GM19455 (cell line): ENCODE measurements at regions not wholly inside any gene's neighbourhood (a gene's known extent, or its start where the extent isn't known, plus 50 kb on each side); places are given as distances from the start of the nearest gene placed in this dataset.
A peak's percentile ranks its signal among the peaks of the same experiment; 100 is the strongest.
"Not testable (repeated sequence)": the region's sequence is repeated elsewhere in the genome, so short reads cannot be mapped to it uniquely, and the experiment has no call there.

ENCODE experiments used
- ATAC-seq: cut with Tn5 transposase; IDR thresholded peaks from one replicate; pipeline ENCODE4 v1.9.1; 2021; ENCODE audit not compliant: unreplicated experiment

DNA sequence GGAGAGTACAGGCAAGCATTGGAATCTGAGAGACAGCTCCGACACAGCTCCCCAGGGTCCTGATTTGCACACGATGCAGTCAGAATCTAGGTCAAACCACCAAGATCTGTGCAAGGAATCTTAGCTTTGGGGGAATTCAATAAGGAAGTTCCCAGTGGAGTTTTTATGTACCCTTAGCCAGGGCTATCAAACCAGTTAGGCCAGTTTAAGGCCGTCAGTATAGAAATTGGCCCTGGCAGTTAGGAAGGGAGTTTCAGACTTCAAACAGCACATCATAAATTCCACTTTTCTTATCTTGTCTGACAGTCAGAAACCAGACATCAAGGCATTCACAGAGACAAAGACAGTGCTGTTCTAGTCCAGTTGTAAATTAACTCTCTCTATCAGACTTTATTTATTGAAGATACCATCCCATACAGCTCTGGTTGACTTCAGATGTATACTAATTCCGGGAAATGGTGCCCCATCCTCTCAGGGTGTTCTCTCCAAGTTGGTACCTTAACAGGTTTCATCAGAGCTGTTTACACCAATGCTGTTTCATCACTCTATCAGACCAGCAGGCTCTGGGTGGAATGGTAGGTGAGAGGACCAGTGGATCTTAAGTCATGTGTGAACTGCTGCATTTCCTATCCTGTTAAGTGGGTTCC is 157.5 kb upstream of the ATF7IP start:
- no peak for ATAC-seq

DNA sequence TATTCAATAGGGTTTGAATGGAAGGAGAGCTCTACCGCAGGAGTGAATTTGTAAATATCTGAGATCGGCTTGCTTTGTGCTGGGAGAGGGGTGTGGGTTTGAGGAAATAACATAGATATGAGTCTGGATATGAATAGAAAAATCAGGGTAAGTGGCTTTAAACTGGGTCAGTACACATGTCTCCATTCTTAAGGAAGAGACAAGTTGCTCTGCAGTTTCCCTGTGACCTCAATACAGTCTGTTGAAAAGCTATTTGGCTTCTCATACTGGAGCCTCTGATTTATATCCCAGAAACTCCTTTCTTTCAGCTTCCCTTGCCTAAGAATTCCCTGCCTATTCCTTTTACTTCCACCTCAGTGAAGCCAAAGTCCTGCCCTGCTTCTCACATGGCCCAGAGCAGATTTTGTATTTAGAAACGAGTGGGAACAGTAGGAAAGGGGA is 153.5 kb upstream of the ATF7IP start:
- ATAC-seq: no peak

DNA sequence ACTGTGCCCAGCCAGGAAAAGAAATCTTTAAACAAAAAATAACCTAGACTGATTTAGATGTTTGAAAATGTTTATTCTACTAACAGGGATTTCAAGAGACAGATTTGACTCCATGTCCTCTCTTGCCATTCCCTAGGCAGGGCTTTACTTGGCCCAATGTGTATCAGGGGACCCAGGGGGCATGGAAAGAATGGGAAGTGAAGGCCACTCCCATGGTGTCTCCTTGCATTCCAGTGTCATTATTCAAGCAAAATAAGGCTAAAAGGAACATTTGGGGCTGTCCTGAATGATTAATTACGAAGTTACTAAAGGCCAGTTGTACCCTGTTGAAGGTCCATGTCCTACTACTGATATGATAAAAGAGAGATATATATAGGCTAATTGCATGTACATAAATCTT is 151.9 kb upstream of the ATF7IP start:
- no peak for ATAC-seq

DNA sequence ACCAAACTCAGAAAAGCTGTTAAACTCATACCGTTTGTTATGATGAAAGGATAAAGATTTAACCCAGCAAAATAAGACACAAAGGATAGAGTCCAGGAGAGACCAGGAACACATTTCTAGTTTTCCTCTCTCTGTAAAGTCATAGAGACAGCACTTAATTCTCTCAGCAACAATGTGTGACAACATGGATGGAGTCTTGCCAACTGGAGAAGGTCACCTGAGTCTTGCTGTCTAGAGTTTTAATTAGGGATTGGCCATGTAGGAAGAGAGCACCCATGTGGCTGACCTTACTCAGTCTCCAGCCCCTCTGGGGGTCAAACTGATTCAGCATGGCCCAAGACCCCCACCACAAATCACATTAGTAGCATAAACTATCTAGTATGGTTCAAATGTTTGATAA is 151.0 kb upstream of the ATF7IP start:
- ATAC-seq: no peak

DNA sequence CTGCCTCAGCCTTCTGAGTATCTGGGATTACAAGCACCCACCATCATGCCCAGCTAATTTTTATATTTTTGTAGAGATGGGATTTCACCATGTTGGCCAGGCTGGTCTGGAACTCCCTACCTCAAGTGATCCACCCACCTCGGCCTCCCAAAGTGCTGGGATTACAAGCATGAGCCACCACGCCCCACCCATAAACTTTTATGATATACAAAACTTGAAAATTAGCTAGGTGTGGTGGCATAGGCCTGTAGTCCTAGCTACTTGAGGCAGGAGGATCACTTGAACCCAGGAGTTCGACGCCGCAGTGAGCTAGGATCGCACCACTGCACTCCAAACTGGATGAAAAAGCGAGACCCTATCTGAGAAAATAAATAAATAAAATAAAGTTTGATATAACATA is 149.5 kb upstream of the ATF7IP start:
- not testable (repeated sequence) for ATAC-seq

DNA sequence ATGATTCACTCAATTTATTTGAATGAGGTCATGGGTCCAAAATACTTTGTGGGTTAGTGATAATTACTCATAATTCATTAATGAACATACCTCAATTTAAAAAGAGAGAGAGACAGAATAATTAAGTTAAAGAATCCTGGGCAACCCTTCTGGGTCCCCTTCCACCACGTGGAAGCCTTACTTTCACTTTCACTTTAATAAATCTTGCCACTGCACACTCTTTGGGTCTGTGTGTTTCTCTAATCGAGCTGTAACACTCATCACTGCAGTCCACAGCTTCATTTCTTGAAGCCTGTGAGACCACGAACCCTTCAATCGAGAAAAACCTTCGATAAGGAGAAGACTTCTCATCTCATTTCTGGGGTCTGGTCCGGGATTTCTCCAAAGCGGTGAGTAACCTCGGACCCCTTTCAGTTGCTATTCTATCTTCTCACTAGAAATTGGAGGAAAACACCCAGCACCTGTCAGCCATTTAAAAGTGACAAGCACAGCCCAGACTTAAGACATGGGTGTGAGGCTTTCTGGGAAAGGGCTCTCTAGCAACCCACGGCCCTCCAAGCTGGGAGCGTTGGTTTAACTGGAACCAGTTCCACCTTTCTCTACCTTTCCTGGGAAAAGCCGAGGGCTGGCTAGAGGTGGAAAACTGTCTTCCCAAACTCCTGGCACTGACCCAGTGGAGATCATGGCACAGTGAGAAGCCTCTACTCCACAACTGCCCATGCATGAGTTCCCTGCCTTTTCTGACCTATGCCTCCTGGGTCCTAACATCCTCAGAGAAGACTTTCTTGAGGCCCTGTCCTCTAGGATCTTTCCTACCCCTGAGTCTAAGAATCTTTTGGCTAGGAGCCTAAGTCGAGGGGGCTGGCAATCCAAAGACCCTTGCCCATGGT is 148.8 kb upstream of the ATF7IP start:
- no peak for ATAC-seq

DNA sequence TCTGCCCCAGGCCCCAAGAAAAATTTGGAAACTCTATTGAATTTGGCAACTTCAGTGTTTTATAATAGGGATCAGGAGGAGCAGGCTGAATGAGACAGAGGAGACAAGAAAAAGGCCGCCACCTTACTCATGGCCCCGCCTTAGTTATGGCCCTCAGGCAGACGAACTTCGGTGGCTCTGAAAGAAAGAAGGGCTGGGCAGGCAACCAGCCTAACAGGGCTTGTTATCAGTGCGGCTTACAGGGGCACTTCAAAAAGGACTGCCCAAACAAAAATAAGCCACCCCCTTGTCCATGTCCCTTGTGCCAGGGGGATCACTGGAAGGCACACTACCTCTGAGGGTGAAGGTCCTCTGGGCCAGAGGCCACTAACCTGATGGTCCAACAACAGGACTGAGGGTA is 146.3 kb upstream of the ATF7IP start:
- ATAC-seq: no peak

DNA sequence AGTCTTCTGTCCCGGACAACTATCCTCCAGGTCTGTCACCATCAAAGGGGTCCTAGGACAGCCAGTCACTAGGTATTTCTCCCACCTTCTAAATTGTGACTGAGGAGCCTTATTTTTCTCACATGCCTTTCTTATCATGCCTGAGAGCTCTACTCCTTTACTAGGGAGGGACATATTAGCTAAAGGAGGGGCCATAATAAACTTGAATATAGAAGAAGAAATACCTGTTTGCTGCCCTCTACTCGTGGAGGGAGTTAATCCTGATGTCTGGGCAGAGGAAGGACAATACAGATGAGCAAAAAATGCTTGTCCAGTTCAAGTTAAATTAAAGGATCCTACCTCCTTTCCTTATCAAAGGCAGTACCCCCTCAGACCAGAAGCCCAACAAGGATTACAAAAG is 145.8 kb upstream of the ATF7IP start:
- ATAC-seq: not testable (repeated sequence)

DNA sequence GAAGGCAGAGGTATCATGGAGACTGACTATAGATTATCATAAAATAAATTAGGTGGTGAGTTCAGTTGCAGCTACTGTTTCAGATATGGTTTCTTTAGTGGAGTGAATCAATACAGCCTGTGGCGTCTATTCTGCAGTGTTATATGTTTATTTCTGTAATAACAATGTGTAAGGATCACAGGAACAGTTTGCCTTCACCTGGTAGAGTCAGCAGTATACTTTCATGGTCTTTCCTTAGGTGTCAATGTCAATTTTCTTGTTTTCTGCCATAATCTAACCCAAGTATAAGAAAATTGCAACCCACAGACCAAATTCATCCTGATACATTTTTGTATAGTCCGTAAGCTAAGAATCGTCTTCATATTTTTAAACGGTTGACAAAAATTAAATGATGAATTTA is 140.4 kb upstream of the ATF7IP start:
- no peak for ATAC-seq

DNA sequence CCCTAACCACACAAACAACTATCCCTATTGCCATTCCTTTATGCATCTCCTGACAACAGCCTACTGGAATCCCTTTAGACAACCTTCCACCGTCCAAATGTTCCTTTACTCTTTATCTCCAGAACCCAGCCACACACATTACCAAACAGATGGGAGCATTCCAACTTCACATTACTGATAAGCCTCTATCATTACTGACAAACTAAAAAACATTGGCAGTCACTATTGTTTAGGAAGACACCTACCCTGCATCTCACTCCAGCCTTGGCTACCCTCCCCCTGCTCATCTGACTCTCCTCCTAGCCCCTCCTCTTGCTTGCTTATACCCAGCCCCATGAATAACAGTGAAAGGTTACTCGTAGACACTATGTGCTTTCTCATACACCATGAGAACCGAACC is 130.3 kb upstream of the ATF7IP start:
- not testable (repeated sequence) for ATAC-seq

DNA sequence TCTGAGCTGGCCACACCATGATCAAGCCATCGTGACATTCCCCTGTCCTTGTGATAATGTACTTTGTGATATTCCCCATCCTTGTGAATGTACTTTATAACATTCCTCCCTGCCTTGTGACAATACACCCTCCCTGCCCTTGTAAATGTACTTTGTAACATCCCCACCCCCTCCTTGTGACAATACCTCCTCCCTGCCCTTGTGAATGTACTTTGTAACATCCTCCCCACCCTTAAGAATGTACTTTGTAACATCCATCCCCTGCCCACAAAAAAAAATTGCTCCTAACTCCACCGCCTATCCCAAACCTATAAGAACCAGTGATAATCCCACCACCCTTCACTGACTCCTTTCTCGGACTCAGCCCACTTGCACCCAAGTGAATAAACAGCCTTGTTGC is 128.8 kb upstream of the ATF7IP start:
- not testable (repeated sequence) for ATAC-seq

DNA sequence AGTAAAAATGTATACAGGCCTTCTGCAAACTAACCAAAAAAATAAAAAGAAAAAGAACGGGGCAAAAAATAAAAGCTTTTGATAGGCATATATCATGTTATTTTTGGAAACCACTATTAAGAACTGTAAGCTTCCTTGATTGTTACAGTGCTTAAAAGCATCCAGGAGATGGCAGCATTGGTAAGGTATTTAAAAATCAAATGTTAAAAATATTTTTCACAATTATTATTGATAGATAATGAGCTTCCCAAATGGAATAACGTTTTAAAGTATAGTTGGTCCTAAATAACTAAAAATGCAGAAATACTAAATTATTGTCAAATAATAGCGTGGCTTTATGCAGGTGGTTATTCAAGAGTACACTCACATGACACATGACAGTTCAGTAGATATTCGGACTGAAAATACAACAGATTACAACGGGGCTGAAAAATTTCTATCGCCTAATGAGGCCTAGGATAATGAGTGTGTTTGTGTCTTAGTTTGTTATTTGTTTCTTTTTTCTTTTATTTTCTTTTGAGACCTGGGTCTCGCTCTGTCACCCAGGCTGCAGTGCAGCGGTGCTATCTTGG is 127.2 kb upstream of the ATF7IP start:
- no peak for ATAC-seq

DNA sequence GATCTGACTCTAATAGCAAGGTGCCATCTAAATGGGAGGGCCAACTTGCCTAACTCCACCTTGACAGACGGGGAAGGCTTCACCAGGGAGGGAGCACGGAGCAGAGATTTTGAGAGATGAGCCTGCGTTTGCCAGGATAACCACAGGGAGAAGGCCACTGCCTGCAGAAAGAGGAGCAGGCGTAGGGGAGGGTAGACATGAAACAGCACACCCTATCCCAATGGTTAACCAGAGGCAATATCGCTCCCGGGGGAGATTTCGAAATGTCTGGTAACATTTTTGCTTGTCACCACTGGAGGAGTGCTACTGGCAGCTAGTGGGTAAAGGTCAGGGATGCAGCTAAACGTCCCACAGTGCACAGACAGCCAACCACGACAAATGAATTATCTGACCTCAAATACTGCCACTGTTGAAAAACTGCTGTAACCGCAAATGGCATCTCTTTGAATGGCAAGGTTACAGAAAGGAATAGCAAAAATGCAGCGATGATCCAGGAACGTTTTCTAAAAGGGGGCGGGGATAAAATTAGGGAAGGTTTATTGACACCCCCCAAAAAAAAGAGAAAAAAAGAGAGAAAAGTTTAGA is 126.0 kb upstream of the ATF7IP start:
- peak; percentile 68 for ATAC-seq

DNA sequence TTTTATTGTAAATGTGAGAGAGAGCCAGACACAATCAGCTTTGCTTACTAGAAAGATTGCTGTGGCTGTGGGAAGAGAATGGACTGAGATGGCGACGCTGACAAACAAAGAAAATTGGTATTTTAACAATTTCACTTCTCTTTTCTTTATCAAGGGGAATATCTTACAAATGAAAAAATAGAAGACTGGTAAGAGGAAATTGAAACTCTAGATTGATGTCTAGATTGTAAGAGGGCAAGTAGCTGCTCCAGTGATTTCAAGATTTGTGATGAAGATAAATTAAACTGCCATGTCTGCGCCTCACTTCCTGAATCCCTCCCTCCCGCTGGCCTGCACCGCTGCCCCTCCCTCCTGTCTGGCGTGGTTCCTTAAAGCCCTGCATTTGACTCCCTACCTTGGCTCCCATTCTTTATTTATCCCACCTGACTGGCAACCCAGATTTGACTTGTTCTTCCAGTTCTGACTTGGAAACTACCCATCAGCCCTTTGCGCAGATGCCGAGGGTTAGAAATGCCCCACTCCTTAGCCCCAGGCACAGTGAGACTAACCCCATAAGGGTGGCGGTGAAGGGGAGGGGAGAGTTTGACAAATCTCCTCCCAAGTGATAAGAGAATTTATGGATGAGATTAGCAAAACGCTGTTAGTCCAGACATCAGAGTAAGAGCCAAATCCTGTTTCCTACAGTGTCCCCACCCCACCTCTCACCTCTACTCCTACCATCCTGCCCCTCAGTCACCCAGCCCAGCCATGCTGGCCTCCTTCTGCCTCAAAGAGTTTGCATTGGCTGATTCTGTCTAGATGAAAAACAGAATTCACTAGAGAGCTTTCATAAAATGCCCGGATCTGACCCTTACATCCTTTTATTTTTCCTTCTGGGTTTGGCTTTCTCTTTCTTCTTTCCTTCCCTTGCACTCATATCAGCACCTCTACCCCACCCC is 125.3 kb upstream of the ATF7IP start:
- ATAC-seq: peak; percentile 38

DNA sequence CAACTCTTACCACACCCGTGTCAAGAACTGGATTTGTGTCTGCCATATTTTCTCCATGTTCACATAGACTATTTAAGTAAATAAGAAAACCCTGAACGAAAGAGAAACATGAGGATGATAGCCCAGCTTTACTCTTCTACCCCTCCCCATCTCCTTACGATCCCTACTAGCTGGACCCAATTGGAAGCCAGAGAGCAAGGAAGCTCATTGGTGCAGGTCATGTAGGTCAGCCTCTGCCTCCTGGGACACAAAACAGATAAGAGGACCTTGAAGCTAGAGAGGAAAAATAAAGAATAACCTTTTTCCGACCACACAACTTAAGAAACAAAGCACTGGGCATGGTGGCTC is 124.6 kb upstream of the ATF7IP start:
- ATAC-seq: no peak

DNA sequence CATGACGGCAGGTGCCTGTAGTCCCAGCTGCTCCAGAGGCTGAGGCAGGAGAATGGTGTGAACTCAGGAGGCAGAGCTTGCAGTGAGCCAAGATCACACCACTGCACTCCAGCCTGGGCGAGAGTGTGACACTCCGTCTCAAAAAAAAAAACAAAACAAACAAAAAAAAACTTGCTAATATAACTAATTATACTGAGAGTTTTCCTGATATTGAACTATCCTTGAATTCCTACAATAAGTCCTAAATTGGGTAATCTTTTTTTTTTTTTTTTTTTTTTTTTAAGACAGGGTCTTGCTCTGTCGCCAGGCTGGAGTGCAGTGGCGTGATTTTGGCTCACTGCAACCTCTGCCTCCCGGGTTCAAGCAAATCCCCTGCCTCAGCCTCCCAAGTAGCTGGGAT is 122.7 kb upstream of the ATF7IP start:
- ATAC-seq: not testable (repeated sequence)

DNA sequence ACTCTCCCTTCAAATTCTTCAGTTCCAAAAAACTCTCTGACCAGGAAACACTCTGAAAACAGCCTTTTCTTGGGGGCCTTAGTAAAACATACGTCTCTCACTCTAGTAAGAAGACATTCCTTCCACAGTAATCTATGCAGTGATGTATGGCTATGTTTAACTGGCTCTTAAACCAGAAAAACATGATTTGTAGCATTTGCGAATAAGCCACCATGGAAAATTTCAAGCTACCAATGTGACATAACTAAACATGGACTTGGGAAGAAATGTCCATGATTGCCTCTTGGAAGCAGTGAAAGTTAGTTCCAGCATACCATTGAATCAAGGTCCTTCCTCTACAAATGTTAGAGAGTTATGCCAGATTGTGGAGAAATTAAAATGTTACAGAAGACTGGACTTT is 121.5 kb upstream of the ATF7IP start:
- ATAC-seq: no peak

DNA sequence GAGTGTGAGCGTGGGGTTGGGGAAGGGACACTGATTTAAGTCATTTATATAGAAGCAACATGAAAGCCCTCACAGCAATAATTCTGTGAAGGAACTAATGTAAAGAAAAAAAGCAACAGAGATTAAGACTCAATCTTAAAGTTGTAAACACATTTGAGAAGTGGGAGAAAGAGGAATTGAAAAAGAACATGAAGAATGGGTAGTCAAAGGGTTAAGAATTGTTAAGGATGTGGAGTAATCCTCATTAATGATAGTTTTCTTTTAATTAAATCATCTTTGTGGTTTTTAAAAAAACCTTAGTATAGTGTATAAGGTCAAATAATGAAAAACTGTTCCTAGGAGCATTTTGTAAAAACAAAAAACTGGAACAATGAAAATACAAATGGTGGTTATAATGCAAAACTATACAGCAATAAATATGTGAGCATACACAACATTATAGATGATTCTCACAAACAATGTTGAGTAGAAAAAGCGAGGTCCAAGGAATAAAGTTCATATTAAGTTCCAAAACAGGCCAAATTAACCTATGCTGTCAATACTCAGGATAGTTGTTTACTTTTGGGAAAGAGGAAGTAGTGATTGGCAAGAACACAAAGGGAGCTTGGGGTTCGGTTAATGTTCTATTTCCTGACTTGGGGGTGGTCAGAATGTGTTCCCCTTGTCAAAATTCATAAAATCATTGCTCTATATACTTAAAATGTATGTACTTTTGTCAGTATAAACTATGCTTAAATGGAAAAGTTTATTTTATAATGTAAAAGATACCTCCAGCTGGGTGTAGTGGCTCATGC is 120.4 kb upstream of the ATF7IP start:
- no peak for ATAC-seq

DNA sequence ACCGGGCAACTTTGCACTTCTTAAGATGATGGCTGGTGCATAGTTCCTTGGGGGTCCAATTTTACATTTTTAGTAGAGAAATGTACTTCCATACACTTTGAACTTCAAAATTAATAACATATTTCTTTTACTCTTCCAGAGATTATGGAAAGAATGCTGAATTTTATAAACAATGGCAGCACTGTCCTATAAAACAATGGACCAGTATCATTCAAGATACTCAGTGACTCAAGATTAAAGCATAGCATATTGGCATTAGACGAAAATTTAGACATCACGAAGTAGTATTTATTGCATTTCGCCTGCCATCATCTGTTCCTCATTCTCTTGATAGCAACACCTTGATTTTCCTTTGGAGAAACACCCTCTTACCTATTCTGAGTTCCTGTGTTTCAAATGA is 118.3 kb upstream of the ATF7IP start:
- no peak for ATAC-seq

DNA sequence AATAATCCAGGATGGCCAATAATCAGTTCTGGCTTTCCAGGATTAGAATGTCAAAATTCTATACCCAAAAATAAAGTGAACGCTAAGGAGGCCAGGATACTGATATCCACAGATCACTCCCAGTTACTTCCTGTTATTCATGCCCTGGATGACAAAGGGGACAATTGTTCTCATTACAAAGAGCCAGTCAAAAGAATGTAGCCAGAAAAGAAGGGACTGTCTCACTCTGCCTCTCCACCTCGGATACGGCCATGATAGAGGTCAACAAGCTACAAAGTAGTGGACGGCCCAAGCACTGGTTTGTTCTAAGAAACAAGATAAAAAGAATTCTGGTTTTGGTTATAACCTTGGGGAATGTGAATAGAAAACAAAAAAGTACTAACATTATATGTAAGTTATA is 116.1 kb upstream of the ATF7IP start:
- no peak for ATAC-seq
